HCT116 (cell line): ENCODE measurements at regions not wholly inside any gene's neighbourhood (a gene's known extent, or its start where the extent isn't known, plus 50 kb on each side); places are given as distances from the start of the nearest gene placed in this dataset.

Experiments used
- ATAC-seq: fragments of 200-7000 bp; cut with Tn5 transposase; 2 replicates; pipeline ENCODE4 v1.9.1; 2020; ENCODE audit warnings: mild to moderate bottlenecking, moderate library complexity
- BruUV-seq: library from RNA; stranded (reverse); fragments of 400-500 nt; replicated peaks from 2 replicates; lab custom pipeline; 2021; lab: Mats Ljungman, UMichigan
- CTCF ChIA-PET: fragments of 300-600 bp; sonication (Branson Sonifier 250); formaldehyde crosslinking; loops from one replicate; lab custom pipeline; 2021; ENCODE audit warnings: antibody characterized with exemption; lab: Charles Lee
- POLR2A ChIA-PET: fragments of 300-600, 350-600 bp; sonication (Branson Sonifier 250); formaldehyde crosslinking; loops from one replicate; lab custom pipeline; 2021; ENCODE audit warnings: antibody characterized with exemption; lab: Charles Lee
- RAD21 ChIA-PET, 2 experiments: fragments of 300-600 bp; sonication (Branson Sonifier 250); formaldehyde crosslinking; loops; one replicate each; lab custom pipeline; 2023; ENCODE audit warnings: low total read pairs in 2 of 2; ENCODE audit not compliant: uncharacterized antibody in 2 of 2, unreplicated experiment in 2 of 2, low non-redundant PET in 1 of 2; lab: Charles Lee
- DNase-seq: peaks from one replicate; pipeline ENCODE4 v3.0.0-alpha.2; 2010; ENCODE audit warnings: low read depth, low spot score
- H2AFZ ChIP-seq: fragments of 200-600 bp; shearing (Covaris generic), sonication (generic); 2 replicates; pipeline ENCODE4 v1.6.1; 2017; ENCODE audit warnings: low read depth, mixed run types, mixed read lengths, antibody characterized with exemption, low read length; ENCODE audit not compliant: poor library complexity, severe bottlenecking
- H3K27ac ChIP-seq: 2 replicates; pipeline ENCODE4 v1.5.1; 2012; ENCODE audit warnings: low read depth, low read length
- H3K27me3 ChIP-seq: fragments of 200-600 bp; sonication (generic); 2 replicates; pipeline ENCODE4 v1.6.1; 2016; ENCODE audit warnings: mixed run types, low read length, mixed read lengths; ENCODE audit not compliant: insufficient read depth
- H3K36me3 ChIP-seq, 2 experiments: fragments of 200-500 bp in 1 of 2; fragments of 200-600 bp in 1 of 2; sonication (Bioruptor generic) in 1 of 2; sonication (generic) in 1 of 2; 2 replicates each; pipeline versions ENCODE4 v1.5.1 to v1.6.1; 2014 to 2016; ENCODE audit warnings: low read length in 2 of 2, inconsistent platforms in 1 of 2, mixed read lengths in 1 of 2, mixed run types in 1 of 2; ENCODE audit not compliant: insufficient read depth in 2 of 2, control insufficient read depth in 1 of 2
- H3K4me1 ChIP-seq, 2 experiments: fragments of 200-600 bp in 1 of 2; sonication (generic) in 1 of 2; 2 replicates each; pipeline versions ENCODE4 v1.5.1 to v1.6.1; 2012 to 2017; ENCODE audit warnings: low read length in 2 of 2, inconsistent platforms in 1 of 2, mild to moderate bottlenecking in 1 of 2, mixed read lengths in 1 of 2, mixed run types in 1 of 2, moderate library complexity in 1 of 2; ENCODE audit not compliant: insufficient read depth in 2 of 2, control insufficient read depth in 1 of 2
- H3K4me2 ChIP-seq: fragments of 200-600 bp; sonication (generic); 2 replicates; pipeline ENCODE4 v1.6.1; 2017; ENCODE audit warnings: mixed run types, low read length, mixed read lengths
- H3K4me3 ChIP-seq, 2 experiments: fragments of 200-600 bp in 1 of 2; sonication (generic) in 1 of 2; replicated peaks in 1 of 2; 2 replicates each; pipeline ENCODE4 v1.5.1; 2011 to 2016; ENCODE audit warnings: low read length in 2 of 2, control low read depth in 1 of 2, low read depth in 1 of 2, mild to moderate bottlenecking in 1 of 2, mixed read lengths in 1 of 2, mixed run types in 1 of 2
- H3K79me2 ChIP-seq: fragments of 200-600 bp; sonication (generic); 2 replicates; pipeline ENCODE4 v1.6.1; 2017; ENCODE audit warnings: mild to moderate bottlenecking, mixed run types, low read length, moderate library complexity, mixed read lengths; ENCODE audit not compliant: insufficient read depth
- H3K9ac ChIP-seq: fragments of 200-600 bp; sonication (generic); 2 replicates; pipeline ENCODE4 v1.6.1; 2016; ENCODE audit warnings: low read length, mixed read lengths
- H3K9me2 ChIP-seq: fragments of 200-600 bp; sonication (generic), shearing (Covaris generic); 2 replicates; pipeline ENCODE4 v1.6.1; 2017; ENCODE audit warnings: mixed run types, mild to moderate bottlenecking, moderate library complexity; ENCODE audit not compliant: insufficient read depth
- H3K9me3 ChIP-seq, 2 experiments: fragments of 200-500 bp in 1 of 2; fragments of 200-600 bp in 1 of 2; sonication (Bioruptor generic) in 1 of 2; sonication (generic) in 1 of 2; 2 replicates each; pipeline ENCODE4 v1.6.1; 2014 to 2017; ENCODE audit warnings: low read length in 2 of 2, mixed read lengths in 2 of 2, inconsistent platforms in 1 of 2, low read depth in 1 of 2, mild to moderate bottlenecking in 1 of 2, mixed run types in 1 of 2, moderate library complexity in 1 of 2; ENCODE audit not compliant: control insufficient read depth in 1 of 2, insufficient read depth in 1 of 2
- H4K20me1 ChIP-seq: fragments of 200-600 bp; sonication (generic), shearing (Covaris generic); 2 replicates; pipeline ENCODE4 v1.6.1; 2017; ENCODE audit warnings: mixed run types, mild to moderate bottlenecking, moderate library complexity; ENCODE audit not compliant: insufficient read depth
- ATF3 ChIP-seq: IDR thresholded peaks from 2 replicates; pipeline ENCODE4 v1.6.1; 2012
- CBX3 ChIP-seq: IDR thresholded peaks from 2 replicates; pipeline ENCODE4 v1.6.1; 2012; ENCODE audit warnings: low read depth
- ELF1 ChIP-seq: IDR thresholded peaks from 2 replicates; pipeline ENCODE4 v1.6.1; 2012; ENCODE audit warnings: low read depth, borderline replicate concordance
- EZH2 ChIP-seq: fragments of 200-600 bp; sonication (generic); IDR thresholded peaks from 2 replicates; pipeline ENCODE4 v1.6.1; 2017; ENCODE audit warnings: antibody characterized with exemption, mixed run types
- FOSL1 ChIP-seq: IDR thresholded peaks from 2 replicates; pipeline ENCODE4 v1.6.1; 2012; ENCODE audit warnings: low read depth
- JUND ChIP-seq: IDR thresholded peaks from 2 replicates; pipeline ENCODE4 v1.6.1; 2012
- POLR2AphosphoS5 ChIP-seq: IDR thresholded peaks from 2 replicates; pipeline ENCODE4 v1.6.1; 2011; ENCODE audit warnings: mild to moderate bottlenecking, low read depth, low read length, moderate library complexity
- RAD21 ChIP-seq: IDR thresholded peaks from 2 replicates; pipeline ENCODE4 v1.6.1; 2012; ENCODE audit warnings: low read depth, mild to moderate bottlenecking
- REST ChIP-seq: IDR thresholded peaks from 2 replicates; pipeline ENCODE4 v1.6.1; 2012; ENCODE audit warnings: low read depth
- SIN3A ChIP-seq: IDR thresholded peaks from 2 replicates; pipeline ENCODE4 v1.6.1; 2012; ENCODE audit warnings: low read depth
- SP1 ChIP-seq: IDR thresholded peaks from 2 replicates; pipeline ENCODE4 v1.6.1; 2012; ENCODE audit warnings: low read depth
- TCF7L2 ChIP-seq: IDR thresholded peaks from 2 replicates; pipeline ENCODE4 v1.7.0; 2011; ENCODE audit warnings: borderline replicate concordance, inconsistent platforms; ENCODE audit not compliant: insufficient read depth, insufficient read length; ENCODE audit errors: extremely low read depth
- ZBTB33 ChIP-seq: IDR thresholded peaks from 2 replicates; pipeline ENCODE4 v1.6.1; 2011; ENCODE audit warnings: mild to moderate bottlenecking, low read length, moderate library complexity; ENCODE audit not compliant: insufficient replicate concordance; ENCODE audit errors: extremely low read depth
- ZFX ChIP-seq: fragments of 450-650 bp; IDR thresholded peaks from 2 replicates; pipeline ENCODE4 v1.6.1; 2017
- ZNF274 ChIP-seq: fragments of 200-500 bp; sonication (Bioruptor generic); IDR thresholded peaks from 2 replicates; pipeline ENCODE4 v1.6.1; 2014; ENCODE audit warnings: mild to moderate bottlenecking, low read depth, low read length, inconsistent platforms
- intact Hi-C: fragments of 100-400 bp; cut with micrococcal nuclease; formaldehyde crosslinking; loops from 2 replicates; pipeline ENCODE4 v1.10.0; 2022

GRCh38 chr13:68714292-68714691, 1393.3 kb upstream of the ATXN8OS start:
- BruUV-seq: no TSS peak
- no peak overlapping the region for H3K9ac ChIP-seq
- ChIA-PET POLR2A (no interaction called here), CTCF (no interaction called here), RAD21 (no interaction called here)
- ATAC-seq (no peak), DNase-seq (no peak)
- H3K9me2 ChIP-seq: no peaks in the 10 kb centered on the region
- H3K79me2 ChIP-seq: no peaks in the 10 kb centered on the region
- TF ChIP-seq TCF7L2: no peak
- TF ChIP-seq ATF3: no peak
- no peak for TF ChIP-seq ZFX
- TF ChIP-seq SIN3A: no peak
- TF ChIP-seq CBX3: no peak
- no peak for TF ChIP-seq FOSL1
- TF ChIP-seq JUND: no peak
- no peak for TF ChIP-seq POLR2AphosphoS5
- no peak for TF ChIP-seq ZNF274
- TF ChIP-seq SP1: no peak
- TF ChIP-seq RAD21: no peak
- no peak for TF ChIP-seq ELF1
- no peak for TF ChIP-seq EZH2
- H3K27me3 ChIP-seq: no peaks in the 10 kb centered on the region
- H3K9me3 ChIP-seq: no peaks in the 10 kb centered on the region; a peak in 1 of 4 replicates
- no peak overlapping the region for H3K27ac ChIP-seq
- no peaks in the 10 kb centered on the region for H4K20me1 ChIP-seq
- H2AFZ ChIP-seq: no peak overlapping the region
- H3K36me3 ChIP-seq: no peaks in the 10 kb centered on the region
- intact Hi-C loops: no loop called here
- H3K4me1 ChIP-seq: no peaks in the 10 kb centered on the region
- no peak overlapping the region for H3K4me2 ChIP-seq
- no peak overlapping the region for H3K4me3 ChIP-seq

GRCh38 chr13:68713394-68713793, 1394.2 kb upstream of the ATXN8OS start:
- ChIA-PET POLR2A (no interaction called here), CTCF (no interaction called here), RAD21 (no interaction called here)
- Histone ChIP-seq H3K9me3 (no peaks in the 10 kb centered on the region; a peak in 1 of 4 replicates), H3K4me2 (no peak overlapping the region), H3K27me3 (no peaks in the 10 kb centered on the region), H3K9me2 (no peaks in the 10 kb centered on the region), H3K4me1 (no peaks in the 10 kb centered on the region), H3K4me3 (no peak overlapping the region), H4K20me1 (no peaks in the 10 kb centered on the region), H2AFZ (no peak overlapping the region), H3K36me3 (no peaks in the 10 kb centered on the region), H3K27ac (no peak overlapping the region), H3K79me2 (no peaks in the 10 kb centered on the region), H3K9ac (no peak overlapping the region)
- intact Hi-C loops: no loop called here
- BruUV-seq: no TSS peak
- DNase-seq (no peak), ATAC-seq (no peak)
- no peak for TF ChIP-seq REST
- TF ChIP-seq SP1: no peak
- TF ChIP-seq ZBTB33: no peak
